ENCODE measurements at regions not wholly inside any gene's neighbourhood (a gene's known extent, or its start where the extent isn't known, plus 50 kb on each side); places are given as distances from the start of the nearest gene placed in this dataset.
"Not testable (repeated sequence)": the region's sequence is repeated elsewhere in the genome, so short reads cannot be mapped to it uniquely, and the experiment has no call there.

- Histone ChIP-seq H3K27me3 (ENCODE audit: control insufficient read depth, insufficient read depth, low read length) (no peaks in the 10 kb centered on the region), H3K9ac (ENCODE audit: low read length) (no peak overlapping the region), H3K27ac (ENCODE audit: low read depth, low read length) (no peak overlapping the region), H3K4me1 (ENCODE audit: control insufficient read depth, insufficient read depth, low read length) (no peaks in the 10 kb centered on the region), H3K36me3 (ENCODE audit: control insufficient read depth, insufficient read depth, low read length) (no peaks in the 10 kb centered on the region), H3K4me3 (ENCODE audit: low read length) (no peak overlapping the region)
These were observed 147.8 kb upstream of the KRR1 start for GRCh38 chr12:75658901-75659823.

- no peak overlapping the region for H3K27ac ChIP-seq (ENCODE audit: low read depth, low read length)
- H3K4me3 ChIP-seq (ENCODE audit: low read length), result no peak overlapping the region
- no peaks in the 10 kb centered on the region for H3K36me3 ChIP-seq (ENCODE audit: control insufficient read depth, insufficient read depth, low read length)
- no peak overlapping the region for H3K9ac ChIP-seq (ENCODE audit: low read length)
- H3K27me3 ChIP-seq (ENCODE audit: control insufficient read depth, insufficient read depth, low read length), result no peaks in the 10 kb centered on the region
- no peaks in the 10 kb centered on the region for H3K4me1 ChIP-seq (ENCODE audit: control insufficient read depth, insufficient read depth, low read length)
These were observed 146.9 kb upstream of the KRR1 start for GRCh38 chr12:75658286-75658685.

- no peak overlapping the region for H3K4me3 ChIP-seq (ENCODE audit: low read length)
- H3K27me3 ChIP-seq (ENCODE audit: control insufficient read depth, insufficient read depth, low read length), result no peaks in the 10 kb centered on the region
- H3K36me3 ChIP-seq (ENCODE audit: control insufficient read depth, insufficient read depth, low read length), result no peaks in the 10 kb centered on the region
- H3K9ac ChIP-seq (ENCODE audit: low read length), result no peak overlapping the region
- no peaks in the 10 kb centered on the region for H3K4me1 ChIP-seq (ENCODE audit: control insufficient read depth, insufficient read depth, low read length)
- no peak overlapping the region for H3K27ac ChIP-seq (ENCODE audit: low read depth, low read length)
These were observed 146.4 kb upstream of the KRR1 start for GRCh38 chr12:75657831-75658230.

- not testable (repeated sequence) for H3K36me3 ChIP-seq (ENCODE audit: control insufficient read depth, insufficient read depth, low read length); H3K9ac ChIP-seq (ENCODE audit: low read length); H3K27me3 ChIP-seq (ENCODE audit: control insufficient read depth, insufficient read depth, low read length); H3K27ac ChIP-seq (ENCODE audit: low read depth, low read length); H3K4me3 ChIP-seq (ENCODE audit: low read length); H3K4me1 ChIP-seq (ENCODE audit: control insufficient read depth, insufficient read depth, low read length)
These were observed 145.9 kb upstream of the KRR1 start for GRCh38 chr12:75657354-75657753.

GRCh38 chr12:75656648-75657047, 145.2 kb upstream of the KRR1 start:
- H3K4me3 ChIP-seq (ENCODE audit: low read length), result no peak overlapping the region
- no peak overlapping the region for H3K27ac ChIP-seq (ENCODE audit: low read depth, low read length)
- no peaks in the 10 kb centered on the region for H3K36me3 ChIP-seq (ENCODE audit: control insufficient read depth, insufficient read depth, low read length)
- H3K4me1 ChIP-seq (ENCODE audit: control insufficient read depth, insufficient read depth, low read length), result no peaks in the 10 kb centered on the region
- no peak overlapping the region for H3K9ac ChIP-seq (ENCODE audit: low read length)
- no peaks in the 10 kb centered on the region for H3K27me3 ChIP-seq (ENCODE audit: control insufficient read depth, insufficient read depth, low read length)

- Histone ChIP-seq H3K27ac (ENCODE audit: low read depth, low read length) (no peak overlapping the region), H3K36me3 (ENCODE audit: control insufficient read depth, insufficient read depth, low read length) (no peaks in the 10 kb centered on the region), H3K4me3 (ENCODE audit: low read length) (no peak overlapping the region), H3K4me1 (ENCODE audit: control insufficient read depth, insufficient read depth, low read length) (no peaks in the 10 kb centered on the region), H3K27me3 (ENCODE audit: control insufficient read depth, insufficient read depth, low read length) (no peaks in the 10 kb centered on the region), H3K9ac (ENCODE audit: low read length) (no peak overlapping the region)
These were observed 144.8 kb upstream of the KRR1 start for GRCh38 chr12:75656210-75656609.

GRCh38 chr12:75655315-75655806, 144.0 kb upstream of the KRR1 start:
- H3K4me3 ChIP-seq (ENCODE audit: low read length), result no peak overlapping the region
- no peak overlapping the region for H3K9ac ChIP-seq (ENCODE audit: low read length)
- no peaks in the 10 kb centered on the region for H3K36me3 ChIP-seq (ENCODE audit: control insufficient read depth, insufficient read depth, low read length)
- no peaks in the 10 kb centered on the region for H3K27me3 ChIP-seq (ENCODE audit: control insufficient read depth, insufficient read depth, low read length)
- no peak overlapping the region for H3K27ac ChIP-seq (ENCODE audit: low read depth, low read length)
- no peaks in the 10 kb centered on the region for H3K4me1 ChIP-seq (ENCODE audit: control insufficient read depth, insufficient read depth, low read length)

- no peaks in the 10 kb centered on the region for H3K36me3 ChIP-seq (ENCODE audit: control insufficient read depth, insufficient read depth, low read length)
- H3K27me3 ChIP-seq (ENCODE audit: control insufficient read depth, insufficient read depth, low read length), result no peaks in the 10 kb centered on the region
- H3K4me3 ChIP-seq (ENCODE audit: low read length), result no peak overlapping the region
- no peaks in the 10 kb centered on the region for H3K4me1 ChIP-seq (ENCODE audit: control insufficient read depth, insufficient read depth, low read length)
- no peak overlapping the region for H3K9ac ChIP-seq (ENCODE audit: low read length)
- no peak overlapping the region for H3K27ac ChIP-seq (ENCODE audit: low read depth, low read length)
These were observed 139.9 kb upstream of the KRR1 start for GRCh38 chr12:75651342-75651695.

GRCh38 chr12:75650595-75651341, 139.4 kb upstream of the KRR1 start:
- Histone ChIP-seq H3K9ac (ENCODE audit: low read length) (no peak overlapping the region), H3K27ac (ENCODE audit: low read depth, low read length) (no peak overlapping the region)

GRCh38 chr12:75650100-75650499, 138.7 kb upstream of the KRR1 start:
- no peaks in the 10 kb centered on the region for H3K4me1 ChIP-seq (ENCODE audit: control insufficient read depth, insufficient read depth, low read length)
- no peak overlapping the region for H3K9ac ChIP-seq (ENCODE audit: low read length)
- H3K27ac ChIP-seq (ENCODE audit: low read depth, low read length), result no peak overlapping the region
- no peaks in the 10 kb centered on the region for H3K27me3 ChIP-seq (ENCODE audit: control insufficient read depth, insufficient read depth, low read length)
- H3K4me3 ChIP-seq (ENCODE audit: low read length), result no peak overlapping the region
- H3K36me3 ChIP-seq (ENCODE audit: control insufficient read depth, insufficient read depth, low read length), result no peaks in the 10 kb centered on the region

More at GRCh38 chr12:75650595-75651341, 139.4 kb upstream of the KRR1 start:
- Histone ChIP-seq H3K4me1 (ENCODE audit: control insufficient read depth, insufficient read depth, low read length) (no peaks in the 10 kb centered on the region), H3K4me3 (ENCODE audit: low read length) (no peak overlapping the region), H3K27me3 (ENCODE audit: control insufficient read depth, insufficient read depth, low read length) (no peaks in the 10 kb centered on the region), H3K36me3 (ENCODE audit: control insufficient read depth, insufficient read depth, low read length) (no peaks in the 10 kb centered on the region)

GRCh38 chr12:75648856-75649255, 137.4 kb upstream of the KRR1 start:
- H3K27ac ChIP-seq (ENCODE audit: low read depth, low read length), result no peak overlapping the region
- H3K27me3 ChIP-seq (ENCODE audit: control insufficient read depth, insufficient read depth, low read length), result no peaks in the 10 kb centered on the region

GRCh38 chr12:75646329-75647210, 135.2 kb upstream of the KRR1 start:
- H3K4me1 ChIP-seq (ENCODE audit: control insufficient read depth, insufficient read depth, low read length), result no peaks in the 10 kb centered on the region
- H3K27ac ChIP-seq (ENCODE audit: low read depth, low read length), result no peak overlapping the region
- no peaks in the 10 kb centered on the region for H3K27me3 ChIP-seq (ENCODE audit: control insufficient read depth, insufficient read depth, low read length)
- no peak overlapping the region for H3K4me3 ChIP-seq (ENCODE audit: low read length)
- no peaks in the 10 kb centered on the region for H3K36me3 ChIP-seq (ENCODE audit: control insufficient read depth, insufficient read depth, low read length)
- H3K9ac ChIP-seq (ENCODE audit: low read length), result no peak overlapping the region

More at GRCh38 chr12:75648856-75649255, 137.4 kb upstream of the KRR1 start:
- Histone ChIP-seq H3K4me3 (ENCODE audit: low read length) (no peak overlapping the region), H3K9ac (ENCODE audit: low read length) (no peak overlapping the region), H3K36me3 (ENCODE audit: control insufficient read depth, insufficient read depth, low read length) (no peaks in the 10 kb centered on the region), H3K4me1 (ENCODE audit: control insufficient read depth, insufficient read depth, low read length) (no peaks in the 10 kb centered on the region)

Measured in rectal smooth muscle tissue (tissue), 1 donor.